GM23338 (cell line): ENCODE measurements at regions not wholly inside any gene's neighbourhood (a gene's known extent, or its start where the extent isn't known, plus 50 kb on each side); places are given as distances from the start of the nearest gene placed in this dataset.

ENCODE experiments used
- ATAC-seq: fragments of 200-7000 bp; cut with Tn5 transposase; 3 replicates; pipeline ENCODE4 v1.9.1; 2020
- DNase-seq: peaks from one replicate; pipeline ENCODE4 v3.0.0-alpha.2; 2015; ENCODE audit warnings: low spot score
- H2AFZ ChIP-seq: fragments of 200-600 bp; sonication (generic); 2 replicates; pipeline ENCODE4 v1.8.0; 2016; ENCODE audit warnings: antibody characterized with exemption, mild to moderate bottlenecking, moderate library complexity
- H3F3A ChIP-seq: fragments of 200-600 bp; sonication (generic); replicated peaks from 2 replicates; pipeline ENCODE4 v1.8.0; 2017; ENCODE audit warnings: antibody characterized with exemption, mixed run types, low read depth
- H3K27ac ChIP-seq: fragments of 200-600 bp; sonication (generic); 2 replicates; pipeline ENCODE4 v1.6.1; 2016; ENCODE audit warnings: low read depth
- H3K27me3 ChIP-seq: fragments of 200-600 bp; sonication (generic); 2 replicates; pipeline ENCODE4 v1.8.0; 2016; ENCODE audit warnings: mild to moderate bottlenecking, mixed run types, moderate library complexity; ENCODE audit not compliant: insufficient read depth
- H3K36me3 ChIP-seq: fragments of 200-600 bp; sonication (generic); 2 replicates; pipeline ENCODE4 v1.8.0; 2016; ENCODE audit warnings: mild to moderate bottlenecking; ENCODE audit not compliant: insufficient read depth
- H3K4me1 ChIP-seq: fragments of 200-600 bp; sonication (generic); 2 replicates; pipeline ENCODE4 v1.8.0; 2016; ENCODE audit warnings: mild to moderate bottlenecking, moderate library complexity; ENCODE audit not compliant: insufficient read depth
- H3K4me2 ChIP-seq: fragments of 200-600 bp; sonication (generic); 2 replicates; pipeline ENCODE4 v1.7.1; 2017; ENCODE audit warnings: mixed run types
- H3K4me3 ChIP-seq: fragments of 200-600 bp; sonication (generic); 2 replicates; pipeline ENCODE4 v1.6.1; 2016; ENCODE audit warnings: mixed run types
- H3K79me2 ChIP-seq: fragments of 200-600 bp; sonication (generic); replicated peaks from 2 replicates; pipeline ENCODE4 v1.8.0; 2017; ENCODE audit warnings: mild to moderate bottlenecking; ENCODE audit not compliant: insufficient read depth
- H3K9me2 ChIP-seq: fragments of 200-600 bp; sonication (generic); 2 replicates; pipeline ENCODE4 v1.8.0; 2017; ENCODE audit not compliant: insufficient read depth
- H4K20me1 ChIP-seq: fragments of 200-600 bp; sonication (generic); replicated peaks from 2 replicates; pipeline ENCODE4 v1.8.0; 2017; ENCODE audit warnings: mild to moderate bottlenecking; ENCODE audit not compliant: insufficient read depth
- H3K27ac Mint-ChIP-seq: 2 replicates; pipeline ENCODE4 v1.8.0; 2020; ENCODE audit warnings: inconsistent platforms, mild to moderate bottlenecking, moderate library complexity, mixed read lengths
- H3K27me3 Mint-ChIP-seq: 3 replicates; pipeline ENCODE4 v1.8.0; 2022; ENCODE audit warnings: low read depth, mild to moderate bottlenecking, moderate library complexity, mixed read lengths, inconsistent platforms; ENCODE audit not compliant: insufficient read depth, poor library complexity
- H3K36me3 Mint-ChIP-seq: 3 replicates; pipeline ENCODE4 v1.8.0; 2021; ENCODE audit warnings: low read depth, mild to moderate bottlenecking, inconsistent platforms, moderate library complexity, mixed read lengths
- H3K4me1 Mint-ChIP-seq: 3 replicates; pipeline ENCODE4 v1.8.0; 2020; ENCODE audit warnings: mild to moderate bottlenecking, inconsistent platforms, mixed read lengths
- H3K4me3 Mint-ChIP-seq: 3 replicates; pipeline ENCODE4 v1.8.0; 2021; ENCODE audit warnings: moderate library complexity, mild to moderate bottlenecking, inconsistent platforms, mixed read lengths
- H3K9me3 Mint-ChIP-seq: 3 replicates; pipeline ENCODE4 v1.8.0; 2020; ENCODE audit warnings: moderate library complexity, mild to moderate bottlenecking, inconsistent platforms, mixed read lengths
- CREB1 ChIP-seq: fragments of 250-450 bp; sonication (Bioruptor Pico); IDR thresholded peaks from 2 replicates; pipeline ENCODE4 v1.5.0; 2020; ENCODE audit warnings: low read depth, mild to moderate bottlenecking, moderate library complexity
- ETS1 ChIP-seq: IDR thresholded peaks from 2 replicates; pipeline ENCODE4 v1.6.1; 2016; ENCODE audit warnings: antibody characterized with exemption
- EZH2phosphoT487 ChIP-seq: fragments of 200-600 bp; sonication (generic); IDR thresholded peaks from one replicate; pipeline ENCODE4 v1.8.1; 2018; ENCODE audit warnings: antibody characterized with exemption; ENCODE audit not compliant: unreplicated experiment
- JUNB ChIP-seq: IDR thresholded peaks from one replicate; pipeline ENCODE4 v1.6.1; 2016; ENCODE audit warnings: antibody characterized with exemption; ENCODE audit not compliant: unreplicated experiment
- POLR2AphosphoS5 ChIP-seq: IDR thresholded peaks from 2 replicates; pipeline ENCODE4 v1.6.1; 2016; ENCODE audit warnings: antibody characterized with exemption, low read depth
- ZNF114 ChIP-seq: fragments of 250-450 bp; sonication (Bioruptor Pico); IDR thresholded peaks from 2 replicates; pipeline ENCODE4 v1.5.0; 2020; ENCODE audit warnings: mild to moderate bottlenecking, moderate library complexity
- TF ChIP-seq, protein P1 (sequence below): fragments of 250-450 bp; sonication (Bioruptor Pico); IDR thresholded peaks from 2 replicates; pipeline ENCODE4 v1.5.0; 2020; ENCODE audit warnings: mild to moderate bottlenecking, moderate library complexity
- TF ChIP-seq, protein P2 (sequence below), 2 experiments: fragments of 200-600 bp in 1 of 2; sonication (generic) in 1 of 2; conservative IDR thresholded peaks; 2 replicates each; pipeline versions ENCODE4 v1.5.1 to v1.6.1; 2016 to 2017; ENCODE audit warnings: antibody characterized with exemption in 2 of 2, low read depth in 2 of 2, mild to moderate bottlenecking in 2 of 2, moderate library complexity in 1 of 2

DNA sequence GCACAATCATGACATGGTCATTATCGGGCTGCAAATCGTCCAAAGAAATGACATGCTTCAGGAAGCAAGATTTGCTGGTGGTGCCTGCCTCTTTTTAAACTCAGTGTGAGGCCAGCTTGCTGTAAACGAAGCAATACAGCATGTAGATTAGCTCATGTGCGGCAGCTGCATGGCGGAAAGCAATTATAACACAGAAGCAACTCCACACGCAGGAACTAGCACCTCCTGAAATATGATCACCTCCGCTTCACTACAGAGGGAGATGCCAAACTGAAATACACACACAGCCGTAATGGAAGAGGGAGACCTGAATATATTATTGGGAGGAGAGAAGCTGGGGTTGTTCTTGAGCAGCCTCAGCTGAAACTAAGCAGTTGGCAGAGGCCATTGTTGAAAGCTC, 312.5 kb downstream of the PSAT1 start (continued):
- TF ChIP-seq, protein P1, sequence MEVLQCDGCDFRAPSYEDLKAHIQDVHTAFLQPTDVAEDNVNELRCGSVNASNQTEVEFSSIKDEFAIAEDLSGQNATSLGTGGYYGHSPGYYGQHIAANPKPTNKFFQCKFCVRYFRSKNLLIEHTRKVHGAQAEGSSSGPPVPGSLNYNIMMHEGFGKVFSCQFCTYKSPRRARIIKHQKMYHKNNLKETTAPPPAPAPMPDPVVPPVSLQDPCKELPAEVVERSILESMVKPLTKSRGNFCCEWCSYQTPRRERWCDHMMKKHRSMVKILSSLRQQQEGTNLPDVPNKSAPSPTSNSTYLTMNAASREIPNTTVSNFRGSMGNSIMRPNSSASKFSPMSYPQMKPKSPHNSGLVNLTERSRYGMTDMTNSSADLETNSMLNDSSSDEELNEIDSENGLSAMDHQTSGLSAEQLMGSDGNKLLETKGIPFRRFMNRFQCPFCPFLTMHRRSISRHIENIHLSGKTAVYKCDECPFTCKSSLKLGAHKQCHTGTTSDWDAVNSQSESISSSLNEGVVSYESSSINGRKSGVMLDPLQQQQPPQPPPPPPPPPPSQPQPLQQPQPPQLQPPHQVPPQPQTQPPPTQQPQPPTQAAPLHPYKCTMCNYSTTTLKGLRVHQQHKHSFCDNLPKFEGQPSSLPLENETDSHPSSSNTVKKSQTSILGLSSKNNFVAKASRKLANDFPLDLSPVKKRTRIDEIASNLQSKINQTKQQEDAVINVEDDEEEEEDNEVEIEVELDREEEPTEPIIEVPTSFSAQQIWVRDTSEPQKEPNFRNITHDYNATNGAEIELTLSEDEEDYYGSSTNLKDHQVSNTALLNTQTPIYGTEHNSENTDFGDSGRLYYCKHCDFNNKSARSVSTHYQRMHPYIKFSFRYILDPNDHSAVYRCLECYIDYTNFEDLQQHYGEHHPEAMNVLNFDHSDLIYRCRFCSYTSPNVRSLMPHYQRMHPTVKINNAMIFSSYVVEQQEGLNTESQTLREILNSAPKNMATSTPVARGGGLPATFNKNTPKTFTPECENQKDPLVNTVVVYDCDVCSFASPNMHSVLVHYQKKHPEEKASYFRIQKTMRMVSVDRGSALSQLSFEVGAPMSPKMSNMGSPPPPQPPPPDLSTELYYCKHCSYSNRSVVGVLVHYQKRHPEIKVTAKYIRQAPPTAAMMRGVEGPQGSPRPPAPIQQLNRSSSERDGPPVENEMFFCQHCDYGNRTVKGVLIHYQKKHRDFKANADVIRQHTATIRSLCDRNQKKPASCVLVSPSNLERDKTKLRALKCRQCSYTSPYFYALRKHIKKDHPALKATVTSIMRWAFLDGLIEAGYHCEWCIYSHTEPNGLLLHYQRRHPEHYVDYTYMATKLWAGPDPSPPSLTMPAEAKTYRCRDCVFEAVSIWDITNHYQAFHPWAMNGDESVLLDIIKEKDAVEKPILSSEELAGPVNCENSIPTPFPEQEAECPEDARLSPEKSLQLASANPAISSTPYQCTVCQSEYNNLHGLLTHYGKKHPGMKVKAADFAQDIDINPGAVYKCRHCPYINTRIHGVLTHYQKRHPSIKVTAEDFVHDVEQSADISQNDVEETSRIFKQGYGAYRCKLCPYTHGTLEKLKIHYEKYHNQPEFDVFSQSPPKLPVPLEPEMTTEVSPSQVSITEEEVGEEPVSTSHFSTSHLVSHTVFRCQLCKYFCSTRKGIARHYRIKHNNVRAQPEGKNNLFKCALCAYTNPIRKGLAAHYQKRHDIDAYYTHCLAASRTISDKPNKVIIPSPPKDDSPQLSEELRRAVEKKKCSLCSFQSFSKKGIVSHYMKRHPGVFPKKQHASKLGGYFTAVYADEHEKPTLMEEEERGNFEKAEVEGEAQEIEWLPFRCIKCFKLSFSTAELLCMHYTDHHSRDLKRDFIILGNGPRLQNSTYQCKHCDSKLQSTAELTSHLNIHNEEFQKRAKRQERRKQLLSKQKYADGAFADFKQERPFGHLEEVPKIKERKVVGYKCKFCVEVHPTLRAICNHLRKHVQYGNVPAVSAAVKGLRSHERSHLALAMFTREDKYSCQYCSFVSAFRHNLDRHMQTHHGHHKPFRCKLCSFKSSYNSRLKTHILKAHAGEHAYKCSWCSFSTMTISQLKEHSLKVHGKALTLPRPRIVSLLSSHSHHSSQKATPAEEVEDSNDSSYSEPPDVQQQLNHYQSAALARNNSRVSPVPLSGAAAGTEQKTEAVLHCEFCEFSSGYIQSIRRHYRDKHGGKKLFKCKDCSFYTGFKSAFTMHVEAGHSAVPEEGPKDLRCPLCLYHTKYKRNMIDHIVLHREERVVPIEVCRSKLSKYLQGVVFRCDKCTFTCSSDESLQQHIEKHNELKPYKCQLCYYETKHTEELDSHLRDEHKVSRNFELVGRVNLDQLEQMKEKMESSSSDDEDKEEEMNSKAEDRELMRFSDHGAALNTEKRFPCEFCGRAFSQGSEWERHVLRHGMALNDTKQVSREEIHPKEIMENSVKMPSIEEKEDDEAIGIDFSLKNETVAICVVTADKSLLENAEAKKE (CRISPR knock-in tag), result no peak
- TF ChIP-seq, protein P2, sequence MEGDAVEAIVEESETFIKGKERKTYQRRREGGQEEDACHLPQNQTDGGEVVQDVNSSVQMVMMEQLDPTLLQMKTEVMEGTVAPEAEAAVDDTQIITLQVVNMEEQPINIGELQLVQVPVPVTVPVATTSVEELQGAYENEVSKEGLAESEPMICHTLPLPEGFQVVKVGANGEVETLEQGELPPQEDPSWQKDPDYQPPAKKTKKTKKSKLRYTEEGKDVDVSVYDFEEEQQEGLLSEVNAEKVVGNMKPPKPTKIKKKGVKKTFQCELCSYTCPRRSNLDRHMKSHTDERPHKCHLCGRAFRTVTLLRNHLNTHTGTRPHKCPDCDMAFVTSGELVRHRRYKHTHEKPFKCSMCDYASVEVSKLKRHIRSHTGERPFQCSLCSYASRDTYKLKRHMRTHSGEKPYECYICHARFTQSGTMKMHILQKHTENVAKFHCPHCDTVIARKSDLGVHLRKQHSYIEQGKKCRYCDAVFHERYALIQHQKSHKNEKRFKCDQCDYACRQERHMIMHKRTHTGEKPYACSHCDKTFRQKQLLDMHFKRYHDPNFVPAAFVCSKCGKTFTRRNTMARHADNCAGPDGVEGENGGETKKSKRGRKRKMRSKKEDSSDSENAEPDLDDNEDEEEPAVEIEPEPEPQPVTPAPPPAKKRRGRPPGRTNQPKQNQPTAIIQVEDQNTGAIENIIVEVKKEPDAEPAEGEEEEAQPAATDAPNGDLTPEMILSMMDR (conservative IDR thresholded peaks at IDR 0.05; ENCODE audit: low read depth in 2 of 2), result no peak
- TF ChIP-seq ZNF114 (CRISPR knock-in tag) (no peak), CREB1 (CRISPR knock-in tag) (no peak), JUNB (no peak), EZH2phosphoT487 (no peak), ETS1 (no peak)

- Histone ChIP-seq H4K20me1 (no peaks in the 10 kb centered on the region), H2AFZ (no peak overlapping the region), H3K4me2 (no peak overlapping the region), H3K79me2 (no peaks in the 10 kb centered on the region), H3K4me1 (no peaks in the 10 kb centered on the region), H3K9me2 (no peaks in the 10 kb centered on the region; the same call in 1 of the 2 replicates), H3K27ac (no peak overlapping the region), H3F3A (no peaks in the 10 kb centered on the region), H3K4me3 (no peak overlapping the region), H3K27me3 (no peaks in the 10 kb centered on the region), H3K36me3 (no peaks in the 10 kb centered on the region)
- ATAC-seq (no peak), DNase-seq (no peak)
- Mint-ChIP-seq H3K36me3 (no peaks in the 10 kb centered on the region), H3K27me3 (no peaks in the 10 kb centered on the region), H3K4me1 (peaks cover 11% of the 10 kb centered on the region; the same call in 2 of the 3 replicates), H3K9me3 (no peaks in the 10 kb centered on the region), H3K27ac (no peak overlapping the region), H3K4me3 (no peak overlapping the region)
- TF ChIP-seq POLR2AphosphoS5 (no peak), JUNB (no peak)
These were observed 315.2 kb downstream of the PSAT1 start for GRCh38 chr9:78612091-78612490.
